ENCODE measurements at regions not wholly inside any gene's neighbourhood (a gene's known extent, or its start where the extent isn't known, plus 50 kb on each side); places are given as distances from the start of the nearest gene placed in this dataset.

DNA sequence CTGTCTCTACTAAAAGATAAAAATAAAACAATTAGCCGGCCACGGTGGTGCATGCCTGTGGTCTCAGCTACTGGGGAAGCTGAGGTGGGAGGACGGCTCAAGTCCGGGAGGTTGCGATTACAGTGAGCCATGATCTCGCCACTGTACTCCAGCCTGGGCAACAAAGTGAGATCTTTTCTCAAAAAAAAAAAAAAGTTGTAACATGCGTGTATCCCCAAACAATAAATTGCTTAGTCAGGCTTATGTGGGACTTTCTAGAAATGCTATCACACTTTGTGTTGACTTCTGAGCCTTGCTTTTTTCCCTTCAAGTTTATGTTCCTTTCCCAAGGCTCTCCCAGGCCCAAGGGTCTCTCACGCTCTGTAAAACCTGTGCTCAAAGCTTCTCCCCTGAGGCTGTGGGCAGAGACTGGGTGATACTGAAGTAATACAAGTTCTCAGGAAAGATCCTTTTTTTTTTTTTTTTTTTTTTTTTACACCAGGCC, 88.0 kb upstream of the TNS3 start:
- Histone ChIP-seq H3K4me3 (ENCODE audit: low read depth in 2 of 2, low read length in 1 of 2) (no peak overlapping the region), H3K27me3 (ENCODE audit: insufficient read depth) (no peaks in the 10 kb centered on the region), H2AFZ (ENCODE audit: low read depth) (peak overlapping the region; percentile 57; the same call in 1 of the 2 replicates), H3K36me3 (replicated peaks in 1 of 2; ENCODE audit: control insufficient read depth in 1 of 2, insufficient read depth in 2 of 2, low read length in 1 of 2) (no peaks in the 10 kb centered on the region), H4K20me1 (ENCODE audit: insufficient read depth) (no peaks in the 10 kb centered on the region), H3F3A (replicated peaks; ENCODE audit: insufficient read depth) (peaks cover 23% of the 10 kb centered on the region), H3K27ac (ENCODE audit: low read depth in 2 of 2, low read length in 1 of 2) (peak overlapping the region in 1 of 2 experiments; percentile 39; a peak in 2 of 4 replicates), H3K9ac (no peak overlapping the region; the same call in 1 of the 2 replicates), H3K4me2 (no peak overlapping the region), H3K9me2 (no peaks in the 10 kb centered on the region), H3K9me3 (no peaks in the 10 kb centered on the region), H3K4me1 (ENCODE audit: control insufficient read depth in 1 of 2, insufficient read depth in 2 of 2, low read depth in 1 of 2, low read length in 1 of 2) (peaks cover 0 to 26% of the 10 kb centered on the region in 2 experiments; a peak in 2 of 4 replicates), H3K79me2 (ENCODE audit: insufficient read depth) (no peaks in the 10 kb centered on the region)
- 67% methylated on average over 8 of the region's 8 CpGs for WGBS (ENCODE audit: low lambda C conversion rate)
- POLR2A ChIA-PET: no interaction called here
- DNase-seq: no peak
- CTCF ChIA-PET: no interaction called here
- 0 out of 2 replicates have a peak, but pooled peaks have one; percentile 0 for TF ChIP-seq TCF12 (IDR thresholded peaks at IDR 0.05)
- TF ChIP-seq SMC3 (IDR thresholded peaks at IDR 0.05; ENCODE audit: low read depth, low read length): no peak
- TF ChIP-seq MXI1 (IDR thresholded peaks at IDR 0.05; ENCODE audit: low read depth, low read length): no peak
- TF ChIP-seq, protein P1, sequence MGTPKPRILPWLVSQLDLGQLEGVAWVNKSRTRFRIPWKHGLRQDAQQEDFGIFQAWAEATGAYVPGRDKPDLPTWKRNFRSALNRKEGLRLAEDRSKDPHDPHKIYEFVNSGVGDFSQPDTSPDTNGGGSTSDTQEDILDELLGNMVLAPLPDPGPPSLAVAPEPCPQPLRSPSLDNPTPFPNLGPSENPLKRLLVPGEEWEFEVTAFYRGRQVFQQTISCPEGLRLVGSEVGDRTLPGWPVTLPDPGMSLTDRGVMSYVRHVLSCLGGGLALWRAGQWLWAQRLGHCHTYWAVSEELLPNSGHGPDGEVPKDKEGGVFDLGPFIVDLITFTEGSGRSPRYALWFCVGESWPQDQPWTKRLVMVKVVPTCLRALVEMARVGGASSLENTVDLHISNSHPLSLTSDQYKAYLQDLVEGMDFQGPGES (IDR thresholded peaks at IDR 0.05; ENCODE audit: low read depth, low read length): no peak
- TF ChIP-seq CTCF (IDR thresholded peaks at IDR 0.05): no peak

DNA sequence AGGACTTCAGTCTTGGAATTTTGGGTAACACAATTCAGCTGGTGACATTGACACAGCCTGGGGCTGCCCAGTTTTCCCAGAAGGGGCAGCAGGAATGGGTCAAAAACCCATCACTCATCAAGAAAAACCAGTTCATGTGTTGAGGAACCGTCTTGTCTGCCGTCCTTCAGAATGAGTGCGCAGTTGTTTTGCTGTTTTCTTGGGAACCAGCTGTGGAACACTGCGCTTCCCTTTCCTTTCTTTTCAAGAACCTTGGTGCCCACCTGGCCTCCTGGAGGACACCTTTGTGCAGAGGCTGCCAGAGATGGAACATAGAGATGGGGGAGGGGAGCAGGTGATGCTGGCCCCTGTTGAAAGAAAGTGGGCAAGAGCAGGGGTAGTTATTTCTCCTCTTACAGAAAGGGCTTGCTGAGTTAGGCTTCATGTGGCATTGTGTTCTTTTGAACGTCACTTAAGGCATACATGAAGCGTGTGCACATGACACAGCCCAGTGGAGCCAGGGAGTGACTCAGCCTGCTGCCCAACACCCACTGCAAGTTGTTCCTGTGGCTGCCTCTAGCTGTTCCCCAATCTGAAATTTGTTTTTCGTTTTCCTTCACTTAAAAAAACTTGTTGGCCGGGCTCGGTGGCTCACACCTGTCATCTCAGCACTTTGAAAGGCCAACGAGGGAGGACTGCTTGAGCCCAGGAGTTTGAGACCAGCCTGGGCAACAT, 87.4 kb upstream of the TNS3 start:
- WGBS (ENCODE audit: low lambda C conversion rate): 82% methylated on average over 10 of the region's 10 CpGs
- H3K36me3 ChIP-seq (replicated peaks in 1 of 2; ENCODE audit: control insufficient read depth in 1 of 2, insufficient read depth in 2 of 2, low read length in 1 of 2): no peaks in the 10 kb centered on the region
- no peaks in the 10 kb centered on the region for H3K79me2 ChIP-seq (ENCODE audit: insufficient read depth)
- ChIA-PET CTCF (no interaction called here), POLR2A (no interaction called here)
- peak overlapping the region in 1 of 2 experiments; percentile 39; a peak in 2 of 4 replicates for H3K27ac ChIP-seq (ENCODE audit: low read depth in 2 of 2, low read length in 1 of 2)
- DNase-seq: no peak
- H4K20me1 ChIP-seq (ENCODE audit: insufficient read depth): no peaks in the 10 kb centered on the region
- no peaks in the 10 kb centered on the region for H3K9me3 ChIP-seq
- peaks cover 0 to 26% of the 10 kb centered on the region in 2 experiments; a peak in 2 of 4 replicates for H3K4me1 ChIP-seq (ENCODE audit: control insufficient read depth in 1 of 2, insufficient read depth in 2 of 2, low read depth in 1 of 2, low read length in 1 of 2)
- TF ChIP-seq TCF12 (IDR thresholded peaks at IDR 0.05): peak; percentile 38; the same call in 1 of the 2 replicates
- no peak for TF ChIP-seq FOXM1 (IDR thresholded peaks at IDR 0.05; ENCODE audit: low read depth)
- TF ChIP-seq, protein P2, sequence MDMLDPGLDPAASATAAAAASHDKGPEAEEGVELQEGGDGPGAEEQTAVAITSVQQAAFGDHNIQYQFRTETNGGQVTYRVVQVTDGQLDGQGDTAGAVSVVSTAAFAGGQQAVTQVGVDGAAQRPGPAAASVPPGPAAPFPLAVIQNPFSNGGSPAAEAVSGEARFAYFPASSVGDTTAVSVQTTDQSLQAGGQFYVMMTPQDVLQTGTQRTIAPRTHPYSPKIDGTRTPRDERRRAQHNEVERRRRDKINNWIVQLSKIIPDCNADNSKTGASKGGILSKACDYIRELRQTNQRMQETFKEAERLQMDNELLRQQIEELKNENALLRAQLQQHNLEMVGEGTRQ (IDR thresholded peaks at IDR 0.05; ENCODE audit: borderline replicate concordance, low read depth, low read length): no peak
- no peak for TF ChIP-seq MXI1 (IDR thresholded peaks at IDR 0.05; ENCODE audit: low read depth, low read length)
- TF ChIP-seq RAD21 (IDR thresholded peaks at IDR 0.05; ENCODE audit: low read length): no peak
- TF ChIP-seq TAF1 (IDR thresholded peaks at IDR 0.05; ENCODE audit: borderline replicate concordance, low read depth, low read length): no peak
- TF ChIP-seq MAX (IDR thresholded peaks at IDR 0.05; ENCODE audit: low read depth): no peak
- TF ChIP-seq, protein P3, sequence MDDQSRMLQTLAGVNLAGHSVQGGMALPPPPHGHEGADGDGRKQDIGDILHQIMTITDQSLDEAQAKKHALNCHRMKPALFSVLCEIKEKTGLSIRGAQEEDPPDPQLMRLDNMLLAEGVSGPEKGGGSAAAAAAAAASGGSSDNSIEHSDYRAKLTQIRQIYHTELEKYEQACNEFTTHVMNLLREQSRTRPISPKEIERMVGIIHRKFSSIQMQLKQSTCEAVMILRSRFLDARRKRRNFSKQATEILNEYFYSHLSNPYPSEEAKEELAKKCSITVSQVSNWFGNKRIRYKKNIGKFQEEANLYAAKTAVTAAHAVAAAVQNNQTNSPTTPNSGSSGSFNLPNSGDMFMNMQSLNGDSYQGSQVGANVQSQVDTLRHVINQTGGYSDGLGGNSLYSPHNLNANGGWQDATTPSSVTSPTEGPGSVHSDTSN (IDR thresholded peaks at IDR 0.05): no peak
- TF ChIP-seq ELF1 (IDR thresholded peaks at IDR 0.05): no peak
- TF ChIP-seq NFIC (IDR thresholded peaks at IDR 0.05; ENCODE audit: borderline replicate concordance): peak; percentile 34; the same call in 1 of the 2 replicates
- TF ChIP-seq FOSL2 (IDR thresholded peaks at IDR 0.05; ENCODE audit: borderline replicate concordance, low read depth): peak; percentile 73; the same call in 1 of the 2 replicates
- no peak for TF ChIP-seq RFX5 (IDR thresholded peaks at IDR 0.05; ENCODE audit: low read length)
- no peak overlapping the region for H3K4me3 ChIP-seq (ENCODE audit: low read depth in 2 of 2, low read length in 1 of 2)
- no peaks in the 10 kb centered on the region for H3K27me3 ChIP-seq (ENCODE audit: insufficient read depth)
- no peak overlapping the region; the same call in 1 of the 2 replicates for H3K9ac ChIP-seq
- peak overlapping the region; percentile 57; the same call in 1 of the 2 replicates for H2AFZ ChIP-seq (ENCODE audit: low read depth)
- peaks cover 23% of the 10 kb centered on the region for H3F3A ChIP-seq (replicated peaks; ENCODE audit: insufficient read depth)
- no peak overlapping the region for H3K4me2 ChIP-seq
- H3K9me2 ChIP-seq: no peaks in the 10 kb centered on the region

Measured in SK-N-SH (cell line).